IPS-NIHi7 (cell line): ENCODE measurements at regions not wholly inside any gene's neighbourhood (a gene's known extent, or its start where the extent isn't known, plus 50 kb on each side); places are given as distances from the start of the nearest gene placed in this dataset.
"Not testable (repeated sequence)": the region's sequence is repeated elsewhere in the genome, so short reads cannot be mapped to it uniquely, and the experiment has no call there.

ENCODE experiments used
- DNase-seq: peaks from one replicate; pipeline ENCODE4 v3.0.0; 2012; ENCODE audit warnings: mixed read lengths; ENCODE audit errors: extremely low spot score

DNA sequence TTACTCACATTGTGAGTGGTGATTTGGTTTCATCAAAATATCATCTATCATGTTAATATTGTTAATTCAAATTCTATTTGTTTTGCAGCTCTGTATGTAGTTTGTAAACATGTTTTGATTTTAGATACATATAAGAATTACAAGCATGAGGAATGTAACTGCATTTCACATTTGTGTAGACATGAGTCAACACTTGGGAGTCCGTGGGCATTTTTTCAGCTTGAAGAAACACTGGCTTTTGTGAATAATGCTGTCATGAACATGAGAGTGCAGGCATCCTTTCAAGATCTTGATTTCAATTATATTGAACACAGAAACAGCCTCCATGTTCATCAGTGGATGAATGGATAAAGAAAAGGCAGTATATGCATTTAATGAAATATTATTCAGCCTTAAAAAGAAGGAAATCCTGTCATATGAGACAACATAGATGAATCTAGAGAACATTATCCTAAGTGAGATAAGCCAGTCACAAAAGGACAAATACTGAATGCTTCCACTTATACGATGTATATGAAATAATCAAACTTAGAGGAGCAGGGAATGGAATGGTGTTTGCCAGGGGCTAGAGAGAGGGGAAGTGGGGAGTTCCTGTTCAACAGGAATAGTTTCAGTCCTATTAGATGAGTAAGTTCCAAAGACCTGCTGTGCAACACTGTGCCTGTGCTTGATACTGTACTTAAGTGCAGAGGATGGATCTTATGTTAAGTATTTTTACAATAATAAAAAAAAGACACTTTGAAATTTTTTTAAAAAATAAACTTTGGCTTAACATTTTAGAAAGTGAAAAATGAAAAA lies 194.9 kb downstream of the LRATD1 start:
- DNase-seq = no peak

DNA sequence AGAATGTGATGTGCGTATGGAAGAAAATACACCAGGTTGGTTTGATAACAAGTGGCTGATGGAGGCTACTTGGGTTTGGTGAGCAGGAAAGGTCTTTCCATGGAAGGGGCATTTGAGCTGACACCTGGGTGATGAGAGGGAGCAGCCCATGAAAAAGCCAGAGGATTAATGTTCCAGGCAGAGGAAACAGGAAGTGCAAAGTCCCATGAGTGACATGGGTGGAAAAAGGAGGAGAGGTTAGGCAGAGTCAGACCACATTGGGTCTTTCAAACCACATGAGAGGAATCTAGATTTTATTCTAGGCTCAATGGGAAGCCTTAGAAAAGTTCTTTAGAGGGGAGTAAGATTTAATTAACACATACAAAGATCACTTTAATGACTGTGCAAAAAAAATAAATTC lies 195.7 kb downstream of the LRATD1 start:
- no peak for DNase-seq

- DNase-seq = no peak
Observed at GRCh38 chr2:14828968-14829367, 196.5 kb downstream of the LRATD1 start.

GRCh38 chr2:14831458-14831857 lies 198.9 kb downstream of the LRATD1 start:
- no peak for DNase-seq

GRCh38 chr2:14843507-14844204 lies 211.1 kb downstream of the LRATD1 start:
- no peak for DNase-seq

GRCh38 chr2:14855751-14856150 lies 223.2 kb downstream of the LRATD1 start:
- DNase-seq = no peak

- no peak for DNase-seq
Observed at GRCh38 chr2:14861181-14861580, 228.7 kb downstream of the LRATD1 start.

GRCh38 chr2:14866736-14867352 lies 234.3 kb downstream of the LRATD1 start:
- no peak for DNase-seq

GRCh38 chr2:14867853-14868252 lies 235.3 kb downstream of the LRATD1 start:
- no peak for DNase-seq

DNA sequence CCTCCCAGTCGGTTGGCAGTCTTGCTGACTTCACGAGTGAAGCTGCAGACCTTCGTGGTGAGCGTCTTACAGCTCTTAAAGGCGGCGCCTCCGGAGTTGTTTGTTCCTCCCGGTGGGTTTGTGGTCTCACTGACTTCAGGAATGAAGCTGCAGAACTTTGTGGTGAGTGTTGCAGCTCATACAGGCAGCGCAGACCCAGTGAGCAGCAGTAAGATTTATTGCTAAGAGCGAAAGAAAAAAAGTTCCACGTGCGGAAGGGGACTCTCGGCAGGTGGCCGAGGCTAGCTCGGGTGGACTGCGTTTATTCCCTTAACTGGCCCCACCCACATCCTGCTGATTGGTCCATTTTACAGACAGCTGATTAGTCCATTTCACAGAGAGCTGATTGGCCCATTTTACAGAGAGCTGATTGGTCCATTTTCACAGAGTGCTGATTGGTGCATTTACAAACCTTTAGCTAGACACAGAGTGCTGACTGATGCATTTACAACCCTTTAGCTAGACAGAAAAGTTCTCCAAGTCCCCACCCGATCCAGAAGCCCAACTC lies 240.3 kb downstream of the LRATD1 start:
- no peak for DNase-seq

GRCh38 chr2:14881651-14882327 lies 249.3 kb downstream of the LRATD1 start:
- DNase-seq = no peak

GRCh38 chr2:14884651-14885050 lies 252.1 kb downstream of the LRATD1 start:
- DNase-seq = no peak

DNA sequence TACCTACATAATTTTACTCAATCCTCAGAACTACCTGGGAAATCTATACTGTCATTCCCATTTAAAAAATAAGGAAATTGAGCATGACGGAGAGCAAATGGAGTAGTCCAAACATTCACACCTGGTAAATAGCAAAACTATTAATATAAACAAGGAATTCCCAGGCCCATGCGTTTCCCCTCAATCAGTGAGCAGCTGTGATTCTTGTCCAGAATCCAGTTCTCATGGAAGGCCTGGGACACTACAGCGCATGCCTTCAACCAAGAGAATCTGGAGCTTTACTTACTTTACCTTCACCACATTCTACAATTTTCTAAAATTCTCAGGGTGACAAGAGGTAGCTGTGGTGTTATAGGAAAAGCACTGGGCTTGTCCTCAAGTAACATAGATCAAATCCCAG lies 259.0 kb downstream of the LRATD1 start:
- DNase-seq = no peak

DNA sequence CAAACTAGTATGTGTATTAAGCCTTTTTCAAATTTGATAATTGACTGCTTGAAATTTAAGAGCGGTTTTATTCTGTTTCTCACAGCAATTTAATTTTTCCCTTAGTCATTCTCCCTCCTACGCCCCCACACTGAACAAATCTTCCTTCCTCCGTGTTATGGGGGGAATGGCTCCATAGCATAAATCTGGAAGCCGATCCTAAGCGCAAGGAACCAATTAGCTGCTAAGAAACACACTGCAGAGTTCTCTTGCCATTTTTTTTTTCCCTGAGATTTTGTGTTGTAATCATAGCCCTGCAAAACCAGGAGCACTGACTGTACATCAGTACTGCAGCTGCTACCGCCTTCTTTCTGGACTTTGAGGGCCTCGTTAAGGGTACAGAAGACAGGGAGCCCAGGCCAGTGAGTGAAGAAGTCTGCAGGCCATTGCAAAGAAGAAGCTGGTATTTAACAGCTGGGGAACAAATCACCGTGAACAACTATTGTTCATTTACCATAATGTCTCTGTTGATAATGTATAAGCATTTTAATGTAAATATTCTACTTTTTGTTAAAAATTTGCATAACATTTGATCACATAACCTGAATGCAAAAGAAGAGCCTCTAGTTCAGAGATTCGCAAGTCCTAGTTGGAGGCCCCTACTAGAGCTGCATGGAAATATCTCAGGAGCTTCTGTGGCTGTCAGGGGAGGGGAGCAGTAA lies 264.0 kb downstream of the LRATD1 start:
- DNase-seq = no peak

GRCh38 chr2:14899621-14900414 lies 267.3 kb downstream of the LRATD1 start:
- DNase-seq = no peak

DNA sequence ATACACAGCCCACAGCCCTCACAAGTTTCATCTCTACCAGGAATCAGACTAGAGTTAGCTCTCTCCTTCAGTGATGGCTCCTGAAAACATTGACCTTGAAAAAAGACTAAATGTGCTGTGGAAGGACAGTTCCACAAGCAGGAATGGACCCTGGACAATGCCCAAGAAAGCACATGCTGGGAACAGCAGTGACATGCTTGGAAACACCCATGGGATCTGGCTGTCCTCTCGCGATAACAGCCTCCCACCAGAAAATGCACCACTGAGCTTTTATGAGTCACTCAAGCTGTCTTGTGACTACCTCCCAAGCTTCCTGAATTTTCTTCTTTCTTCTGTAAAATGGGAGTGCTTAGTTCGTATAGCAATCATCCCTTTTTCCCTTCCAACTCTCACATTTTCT lies 269.2 kb downstream of the LRATD1 start:
- DNase-seq = no peak

DNA sequence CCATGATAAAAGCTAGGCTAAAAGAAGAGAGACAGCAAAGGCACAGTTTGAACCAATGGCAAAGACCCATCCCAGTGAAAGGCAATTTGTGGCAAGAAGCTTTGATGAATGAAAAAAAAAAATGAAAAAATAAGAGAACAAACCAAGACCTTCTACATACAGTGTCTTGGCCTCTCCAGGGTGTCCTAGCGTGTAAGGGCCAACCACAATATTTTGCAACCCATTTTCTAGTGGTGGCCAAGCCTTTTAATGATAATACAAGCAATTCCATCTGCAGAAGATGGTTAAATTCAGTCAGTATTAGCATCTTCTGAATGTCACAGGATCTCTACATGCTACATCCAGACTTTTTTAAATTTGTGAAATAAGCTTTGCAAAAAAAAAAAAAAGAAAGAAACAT lies 270.4 kb downstream of the LRATD1 start:
- DNase-seq = no peak

DNA sequence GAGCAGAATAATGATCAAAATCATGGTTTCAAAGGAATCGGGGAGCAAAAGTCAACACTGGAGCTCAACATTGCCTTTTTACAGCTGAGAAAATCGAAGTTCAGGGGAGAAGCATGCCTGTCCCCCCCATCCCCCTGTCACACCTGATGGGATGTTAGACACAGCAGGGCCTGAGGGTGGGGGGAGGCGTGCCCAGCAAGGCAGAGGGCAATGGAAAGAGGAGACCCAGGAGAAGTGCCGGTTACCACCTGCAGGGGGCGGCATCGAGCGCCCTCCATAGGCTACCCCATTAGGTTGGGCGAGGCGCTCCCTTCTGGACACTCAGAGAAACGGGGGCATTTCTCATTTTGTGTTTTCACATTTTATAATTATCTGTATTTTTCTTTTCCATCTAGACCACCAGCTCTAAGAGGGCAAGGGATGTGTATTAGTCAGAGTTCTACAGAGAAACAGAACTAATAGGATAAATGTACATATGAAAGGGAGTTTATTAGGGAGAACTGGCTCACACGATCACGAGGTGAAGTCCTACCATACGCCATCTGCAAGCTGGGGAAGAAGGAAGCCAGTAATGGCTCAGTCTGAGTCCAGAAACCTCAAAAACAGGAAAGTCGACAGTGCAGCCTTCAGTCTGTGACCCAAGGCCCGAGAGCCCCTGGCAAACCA lies 271.3 kb downstream of the LRATD1 start:
- DNase-seq = peak; percentile 92

GRCh38 chr2:14904378-14904777 lies 271.9 kb downstream of the LRATD1 start:
- not testable (repeated sequence) for DNase-seq

GRCh38 chr2:14905571-14905970 lies 273.1 kb downstream of the LRATD1 start:
- no peak for DNase-seq
